Suprapubic skin (tissue), 3 donors: ENCODE measurements at regions not wholly inside any gene's neighbourhood (a gene's known extent, or its start where the extent isn't known, plus 50 kb on each side); places are given as distances from the start of the nearest gene placed in this dataset.

Source experiments
- POLR2AphosphoS5 ChIP-seq, 3 donors: sonication (generic); formaldehyde crosslinking; IDR thresholded peaks; one replicate each; pipeline ENCODE4 v1.6.1; 2017; ENCODE audit warnings: antibody characterized with exemption in 3 of 3
- TF ChIP-seq, protein P1 (sequence below), 2 donors: fragments of 200-600 bp in 1 of 2; fragments of 450-650 bp in 1 of 2; sonication (generic) in 1 of 2; IDR thresholded peaks; one replicate each; pipeline ENCODE4 v1.5.1; 2016 to 2019; ENCODE audit warnings: antibody characterized with exemption in 2 of 2, mild to moderate bottlenecking in 1 of 2, moderate library complexity in 1 of 2

- TF ChIP-seq, protein P1, sequence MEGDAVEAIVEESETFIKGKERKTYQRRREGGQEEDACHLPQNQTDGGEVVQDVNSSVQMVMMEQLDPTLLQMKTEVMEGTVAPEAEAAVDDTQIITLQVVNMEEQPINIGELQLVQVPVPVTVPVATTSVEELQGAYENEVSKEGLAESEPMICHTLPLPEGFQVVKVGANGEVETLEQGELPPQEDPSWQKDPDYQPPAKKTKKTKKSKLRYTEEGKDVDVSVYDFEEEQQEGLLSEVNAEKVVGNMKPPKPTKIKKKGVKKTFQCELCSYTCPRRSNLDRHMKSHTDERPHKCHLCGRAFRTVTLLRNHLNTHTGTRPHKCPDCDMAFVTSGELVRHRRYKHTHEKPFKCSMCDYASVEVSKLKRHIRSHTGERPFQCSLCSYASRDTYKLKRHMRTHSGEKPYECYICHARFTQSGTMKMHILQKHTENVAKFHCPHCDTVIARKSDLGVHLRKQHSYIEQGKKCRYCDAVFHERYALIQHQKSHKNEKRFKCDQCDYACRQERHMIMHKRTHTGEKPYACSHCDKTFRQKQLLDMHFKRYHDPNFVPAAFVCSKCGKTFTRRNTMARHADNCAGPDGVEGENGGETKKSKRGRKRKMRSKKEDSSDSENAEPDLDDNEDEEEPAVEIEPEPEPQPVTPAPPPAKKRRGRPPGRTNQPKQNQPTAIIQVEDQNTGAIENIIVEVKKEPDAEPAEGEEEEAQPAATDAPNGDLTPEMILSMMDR (IDR thresholded peaks at IDR 0.05), result no peak
- TF ChIP-seq POLR2AphosphoS5 (IDR thresholded peaks at IDR 0.05), result no peak
Observed at GRCh38 chr1:188462837-188463236, 1634.1 kb downstream of the PLA2G4A start.
